Fibroblast of pulmonary artery (primary cell): ENCODE measurements at regions not wholly inside any gene's neighbourhood (a gene's known extent, or its start where the extent isn't known, plus 50 kb on each side); places are given as distances from the start of the nearest gene placed in this dataset.

Experiments used
- DNase-seq: peaks from one replicate; pipeline ENCODE4 v3.0.0-alpha.2; 2010; ENCODE audit warnings: low read depth
- H3K4me3 ChIP-seq: replicated peaks from 2 replicates; pipeline ENCODE4 v1.5.1; 2011; ENCODE audit warnings: low read depth, mild to moderate bottlenecking, control low read depth, low read length, moderate library complexity
- CTCF ChIP-seq: IDR thresholded peaks from 2 replicates; pipeline ENCODE4 v1.5.1; 2011; ENCODE audit warnings: mild to moderate bottlenecking, control low read depth, low read length, inconsistent platforms; ENCODE audit errors: missing control alignments

GRCh38 chr20:6877633-6878032, 110.1 kb downstream of the BMP2 start:
- TF ChIP-seq CTCF: no peak
- DNase-seq: no peak

GRCh38 chr20:6882561-6883291, 115.2 kb downstream of the BMP2 start:
- no peak overlapping the region for H3K4me3 ChIP-seq
- DNase-seq: no peak
- no peak for TF ChIP-seq CTCF

More at GRCh38 chr20:6877633-6878032, 110.1 kb downstream of the BMP2 start:
- H3K4me3 ChIP-seq: no peak overlapping the region

- no peak for DNase-seq
- H3K4me3 ChIP-seq: no peak overlapping the region
- no peak for TF ChIP-seq CTCF
Measured at GRCh38 chr20:6884114-6884513, 116.6 kb downstream of the BMP2 start.

- TF ChIP-seq CTCF: no peak
- DNase-seq: no peak
- H3K4me3 ChIP-seq: no peak overlapping the region
Measured at GRCh38 chr20:6886065-6886729, 118.7 kb downstream of the BMP2 start.

- no peak for TF ChIP-seq CTCF
- DNase-seq: no peak
- H3K4me3 ChIP-seq: no peak overlapping the region
Measured at GRCh38 chr20:6887966-6888365, 120.5 kb downstream of the BMP2 start.

GRCh38 chr20:6888736-6889395, 121.4 kb downstream of the BMP2 start:
- TF ChIP-seq CTCF: no peak
- DNase-seq: no peak
- H3K4me3 ChIP-seq: no peak overlapping the region
